ENCODE measurements at regions not wholly inside any gene's neighbourhood (a gene's known extent, or its start where the extent isn't known, plus 50 kb on each side); places are given as distances from the start of the nearest gene placed in this dataset.
A peak's percentile ranks its signal among the peaks of the same experiment; 100 is the strongest.

- Histone ChIP-seq H3K27me3 (no peaks in the 10 kb centered on the region), H3K4me1 (peaks cover 4% of the 10 kb centered on the region; the same call in 1 of the 2 replicates), H3K36me3 (no peaks in the 10 kb centered on the region), H3K4me3 (ENCODE audit: low read depth, low read length) (no peak overlapping the region), H3K9me3 (no peaks in the 10 kb centered on the region)
- TF ChIP-seq, protein P1, sequence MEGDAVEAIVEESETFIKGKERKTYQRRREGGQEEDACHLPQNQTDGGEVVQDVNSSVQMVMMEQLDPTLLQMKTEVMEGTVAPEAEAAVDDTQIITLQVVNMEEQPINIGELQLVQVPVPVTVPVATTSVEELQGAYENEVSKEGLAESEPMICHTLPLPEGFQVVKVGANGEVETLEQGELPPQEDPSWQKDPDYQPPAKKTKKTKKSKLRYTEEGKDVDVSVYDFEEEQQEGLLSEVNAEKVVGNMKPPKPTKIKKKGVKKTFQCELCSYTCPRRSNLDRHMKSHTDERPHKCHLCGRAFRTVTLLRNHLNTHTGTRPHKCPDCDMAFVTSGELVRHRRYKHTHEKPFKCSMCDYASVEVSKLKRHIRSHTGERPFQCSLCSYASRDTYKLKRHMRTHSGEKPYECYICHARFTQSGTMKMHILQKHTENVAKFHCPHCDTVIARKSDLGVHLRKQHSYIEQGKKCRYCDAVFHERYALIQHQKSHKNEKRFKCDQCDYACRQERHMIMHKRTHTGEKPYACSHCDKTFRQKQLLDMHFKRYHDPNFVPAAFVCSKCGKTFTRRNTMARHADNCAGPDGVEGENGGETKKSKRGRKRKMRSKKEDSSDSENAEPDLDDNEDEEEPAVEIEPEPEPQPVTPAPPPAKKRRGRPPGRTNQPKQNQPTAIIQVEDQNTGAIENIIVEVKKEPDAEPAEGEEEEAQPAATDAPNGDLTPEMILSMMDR (IDR thresholded peaks at IDR 0.05; ENCODE audit: low read depth, low read length): no peak
- DNase-seq: no peak
Observed at GRCh38 chr13:68929075-68929745, 1178.4 kb upstream of the ATXN8OS start.

- DNase-seq: peak; percentile 67
Observed at GRCh38 chr13:68927387-68928026, 1180.1 kb upstream of the ATXN8OS start.

GRCh38 chr13:68923995-68924394 lies 1183.6 kb upstream of the ATXN8OS start:
- TF ChIP-seq, protein P1 (IDR thresholded peaks at IDR 0.05; ENCODE audit: low read depth, low read length): no peak
- H3K36me3 ChIP-seq: no peaks in the 10 kb centered on the region
- H3K9me3 ChIP-seq: no peaks in the 10 kb centered on the region
- no peak overlapping the region for H3K4me3 ChIP-seq (ENCODE audit: low read depth, low read length)
- H3K4me1 ChIP-seq: peaks cover 2% of the 10 kb centered on the region; the same call in 1 of the 2 replicates
- H3K27me3 ChIP-seq: no peaks in the 10 kb centered on the region
- no peak for DNase-seq

More at GRCh38 chr13:68927387-68928026, 1180.1 kb upstream of the ATXN8OS start:
- Histone ChIP-seq H3K4me3 (ENCODE audit: low read depth, low read length) (no peak overlapping the region), H3K9me3 (no peaks in the 10 kb centered on the region), H3K36me3 (no peaks in the 10 kb centered on the region), H3K27me3 (no peaks in the 10 kb centered on the region), H3K4me1 (peaks cover 4% of the 10 kb centered on the region; the same call in 1 of the 2 replicates)
- TF ChIP-seq, protein P1 (IDR thresholded peaks at IDR 0.05; ENCODE audit: low read depth, low read length): peak; percentile 95

DNA sequence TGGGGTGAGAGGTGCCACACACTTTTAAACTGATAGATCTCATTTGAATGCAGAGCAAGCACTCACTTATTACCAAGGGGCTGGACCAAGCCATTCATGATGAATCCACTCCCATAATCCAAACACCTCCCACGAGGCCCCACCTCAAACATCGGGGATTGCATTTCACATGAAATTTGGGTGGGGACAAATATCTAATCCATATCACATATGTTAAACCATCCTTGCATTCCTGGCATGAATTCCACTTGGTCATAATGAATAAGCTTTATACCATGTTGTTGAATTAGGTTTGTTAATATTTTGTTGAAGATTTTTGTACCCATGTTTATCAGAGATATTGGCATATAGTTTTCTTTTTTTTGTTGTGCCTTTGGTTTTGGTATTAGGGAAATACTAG lies 1198.7 kb upstream of the ATXN8OS start:
- DNase-seq: no peak
- TF ChIP-seq, protein P1 (IDR thresholded peaks at IDR 0.05; ENCODE audit: low read depth, low read length): no peak
- no peaks in the 10 kb centered on the region for H3K27me3 ChIP-seq
- no peaks in the 10 kb centered on the region for H3K36me3 ChIP-seq
- no peaks in the 10 kb centered on the region for H3K4me1 ChIP-seq
- H3K4me3 ChIP-seq (ENCODE audit: low read depth, low read length): no peak overlapping the region
- no peaks in the 10 kb centered on the region; the same call in 1 of the 2 replicates for H3K9me3 ChIP-seq

DNA sequence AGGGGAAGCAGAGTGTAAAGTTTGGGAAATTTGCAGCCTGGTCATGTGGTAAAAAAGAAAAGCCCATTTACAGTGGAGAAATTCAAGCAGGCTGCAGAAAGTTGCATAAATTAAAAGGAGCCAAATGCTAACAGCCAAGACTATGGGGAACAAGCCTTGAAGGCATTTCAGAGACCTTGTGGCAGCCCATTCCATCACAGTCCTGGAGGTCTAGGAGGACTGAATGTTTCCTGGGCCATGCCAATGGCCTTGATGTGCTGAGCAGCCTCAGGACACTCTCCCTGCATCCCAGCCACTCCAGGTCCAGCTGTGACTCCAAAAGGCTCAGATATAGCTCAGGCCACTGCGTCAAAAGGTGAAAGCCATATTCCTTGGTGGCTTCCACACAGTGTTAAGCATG lies 1202.4 kb upstream of the ATXN8OS start:
- TF ChIP-seq, protein P1 (IDR thresholded peaks at IDR 0.05; ENCODE audit: low read depth, low read length): no peak
- Histone ChIP-seq H3K9me3 (no peaks in the 10 kb centered on the region; the same call in 1 of the 2 replicates), H3K4me3 (ENCODE audit: low read depth, low read length) (no peak overlapping the region), H3K36me3 (no peaks in the 10 kb centered on the region), H3K4me1 (no peaks in the 10 kb centered on the region), H3K27me3 (no peaks in the 10 kb centered on the region)
- no peak for DNase-seq
